ENCODE measurements at regions not wholly inside any gene's neighbourhood (a gene's known extent, or its start where the extent isn't known, plus 50 kb on each side); places are given as distances from the start of the nearest gene placed in this dataset.

- POLR2A ChIA-PET: interaction anchor here (0.6 kb wide), 1 partner anchor 43 kb away, joined by 3 read pairs; no protein-coding TSS in a partner anchor
- no peak overlapping the region for H3K4me3 Mint-ChIP-seq
- no peak for ATAC-seq
- DNase-seq: no peak
- no peaks in the 10 kb centered on the region for H3K9me3 Mint-ChIP-seq (ENCODE audit: low read depth)
- H3K4me1 Mint-ChIP-seq: no peaks in the 10 kb centered on the region
- CTCF ChIA-PET: interaction anchor here (1.5 kb wide), 1 partner anchor 41 kb away, joined by 5 read pairs; no protein-coding TSS in a partner anchor
- H3K27ac Mint-ChIP-seq: no peak overlapping the region
- intact Hi-C loops (cut with DNase I, micrococcal nuclease): no loop called here
- H3K36me3 Mint-ChIP-seq (ENCODE audit: low read depth): no peaks in the 10 kb centered on the region
- peaks cover 15% of the 10 kb centered on the region for H3K27me3 Mint-ChIP-seq
These were observed 80.5 kb upstream of the CYP1B1 start for GRCh38 chr2:38156436-38156835.

- DNase-seq (no peak), ATAC-seq (no peak)
- ChIA-PET POLR2A (no interaction called here), CTCF (no interaction called here)
- intact Hi-C loops (cut with DNase I, micrococcal nuclease): no loop called here
- Mint-ChIP-seq H3K9me3 (ENCODE audit: low read depth) (no peaks in the 10 kb centered on the region), H3K4me3 (no peak overlapping the region), H3K27ac (no peak overlapping the region), H3K27me3 (peaks cover 18% of the 10 kb centered on the region), H3K36me3 (ENCODE audit: low read depth) (no peaks in the 10 kb centered on the region), H3K4me1 (no peaks in the 10 kb centered on the region)
These were observed 79.1 kb upstream of the CYP1B1 start for GRCh38 chr2:38155015-38155414.

GRCh38 chr2:38154395-38154794, 78.4 kb upstream of the CYP1B1 start:
- DNase-seq: no peak
- intact Hi-C loops (cut with DNase I, micrococcal nuclease): no loop called here
- Mint-ChIP-seq H3K9me3 (ENCODE audit: low read depth) (no peaks in the 10 kb centered on the region), H3K4me1 (no peaks in the 10 kb centered on the region), H3K4me3 (no peak overlapping the region), H3K36me3 (ENCODE audit: low read depth) (no peaks in the 10 kb centered on the region), H3K27me3 (peaks cover 18% of the 10 kb centered on the region), H3K27ac (no peak overlapping the region)
- ChIA-PET CTCF (no interaction called here), POLR2A (no interaction called here)
- no peak for ATAC-seq

GRCh38 chr2:38153476-38154135, 77.7 kb upstream of the CYP1B1 start:
- peaks cover 16% of the 10 kb centered on the region for H3K27me3 Mint-ChIP-seq
- intact Hi-C loops (cut with DNase I, micrococcal nuclease): no loop called here
- CTCF ChIA-PET: no interaction called here

GRCh38 chr2:38152913-38153312, 77.0 kb upstream of the CYP1B1 start:
- ATAC-seq: no peak
- no peak for DNase-seq
- H3K9me3 Mint-ChIP-seq (ENCODE audit: low read depth): no peaks in the 10 kb centered on the region
- no peaks in the 10 kb centered on the region for H3K4me1 Mint-ChIP-seq
- H3K27me3 Mint-ChIP-seq: peaks cover 15% of the 10 kb centered on the region
- no peaks in the 10 kb centered on the region for H3K36me3 Mint-ChIP-seq (ENCODE audit: low read depth)
- ChIA-PET POLR2A (no interaction called here), CTCF (interaction anchor here (0.7 kb wide), 1 partner anchor 29 kb away, joined by 3 read pairs; no protein-coding TSS in a partner anchor)
- H3K27ac Mint-ChIP-seq: no peak overlapping the region
- intact Hi-C loops (cut with DNase I, micrococcal nuclease): no loop called here
- H3K4me3 Mint-ChIP-seq: no peak overlapping the region

More at GRCh38 chr2:38153476-38154135, 77.7 kb upstream of the CYP1B1 start:
- Mint-ChIP-seq H3K27ac (no peak overlapping the region), H3K4me3 (no peak overlapping the region), H3K36me3 (ENCODE audit: low read depth) (no peaks in the 10 kb centered on the region), H3K9me3 (ENCODE audit: low read depth) (no peaks in the 10 kb centered on the region), H3K4me1 (no peaks in the 10 kb centered on the region)
- DNase-seq (no peak), ATAC-seq (no peak)
- POLR2A ChIA-PET: no interaction called here

- no peak overlapping the region for H3K4me3 Mint-ChIP-seq
- ChIA-PET POLR2A (no interaction called here), CTCF (interaction anchor here (0.7 kb wide), 1 partner anchor 14 kb away, joined by 3 read pairs; no protein-coding TSS in a partner anchor)
- ATAC-seq (no peak), DNase-seq (no peak)
- H3K27ac Mint-ChIP-seq: no peak overlapping the region
- no peaks in the 10 kb centered on the region for H3K9me3 Mint-ChIP-seq (ENCODE audit: low read depth)
- intact Hi-C loops (cut with DNase I, micrococcal nuclease): no loop called here
- peaks cover 3% of the 10 kb centered on the region for H3K4me1 Mint-ChIP-seq
- no peaks in the 10 kb centered on the region for H3K36me3 Mint-ChIP-seq (ENCODE audit: low read depth)
- peaks cover 15% of the 10 kb centered on the region for H3K27me3 Mint-ChIP-seq
These were observed 76.1 kb upstream of the CYP1B1 start for GRCh38 chr2:38152035-38152434.

GRCh38 chr2:38149531-38149930, 73.6 kb upstream of the CYP1B1 start:
- intact Hi-C loops (cut with DNase I, micrococcal nuclease): no loop called here
- Mint-ChIP-seq H3K4me3 (no peak overlapping the region), H3K4me1 (peaks cover 13% of the 10 kb centered on the region), H3K9me3 (ENCODE audit: low read depth) (no peaks in the 10 kb centered on the region), H3K36me3 (ENCODE audit: low read depth) (no peaks in the 10 kb centered on the region), H3K27me3 (peaks cover 11% of the 10 kb centered on the region), H3K27ac (no peak overlapping the region)
- ATAC-seq: no peak
- no peak for DNase-seq
- ChIA-PET POLR2A (no interaction called here), CTCF (no interaction called here)

GRCh38 chr2:38148501-38148900, 72.5 kb upstream of the CYP1B1 start:
- intact Hi-C loops (cut with DNase I, micrococcal nuclease): no loop called here
- peaks cover 13% of the 10 kb centered on the region for H3K4me1 Mint-ChIP-seq
- DNase-seq: no peak
- H3K27ac Mint-ChIP-seq: no peak overlapping the region
- POLR2A ChIA-PET: interaction anchor here (0.5 kb wide), 1 partner anchor 561 kb away, joined by 6 read pairs; no protein-coding TSS in a partner anchor
- CTCF ChIA-PET: interaction anchor here (1.2 to 1.5 kb wide), 2 partner anchors 55 to 126 kb away, joined by 3 to 5 read pairs; no protein-coding TSS in a partner anchor
- no peak for ATAC-seq
- H3K36me3 Mint-ChIP-seq (ENCODE audit: low read depth): no peaks in the 10 kb centered on the region
- no peak overlapping the region for H3K4me3 Mint-ChIP-seq
- H3K9me3 Mint-ChIP-seq (ENCODE audit: low read depth): no peaks in the 10 kb centered on the region
- peaks cover 4% of the 10 kb centered on the region for H3K27me3 Mint-ChIP-seq

- peaks cover 5% of the 10 kb centered on the region for H3K27me3 Mint-ChIP-seq
- ATAC-seq: no peak
- POLR2A ChIA-PET: no interaction called here
- H3K9me3 Mint-ChIP-seq (ENCODE audit: low read depth): no peaks in the 10 kb centered on the region
- H3K4me1 Mint-ChIP-seq: peaks cover 13% of the 10 kb centered on the region
- DNase-seq: no peak
- no peak overlapping the region for H3K27ac Mint-ChIP-seq
- CTCF ChIA-PET: interaction anchor here (1.2 to 1.5 kb wide), 2 partner anchors 54 to 127 kb away, joined by 3 to 5 read pairs; no protein-coding TSS in a partner anchor
- H3K36me3 Mint-ChIP-seq (ENCODE audit: low read depth): no peaks in the 10 kb centered on the region
- H3K4me3 Mint-ChIP-seq: no peak overlapping the region
- intact Hi-C loops (cut with DNase I, micrococcal nuclease): no loop called here
These were observed 71.6 kb upstream of the CYP1B1 start for GRCh38 chr2:38147333-38148121.

- H3K36me3 Mint-ChIP-seq (ENCODE audit: low read depth): no peaks in the 10 kb centered on the region
- ATAC-seq: peak; percentile 65
- peaks cover 13% of the 10 kb centered on the region for H3K4me1 Mint-ChIP-seq
- DNase-seq: peak; percentile 11
- intact Hi-C loops (cut with DNase I, micrococcal nuclease): no loop called here
- H3K27me3 Mint-ChIP-seq: peaks cover 6% of the 10 kb centered on the region
- H3K9me3 Mint-ChIP-seq (ENCODE audit: low read depth): no peaks in the 10 kb centered on the region
- POLR2A ChIA-PET: no interaction called here
- no peak overlapping the region for H3K27ac Mint-ChIP-seq
- H3K4me3 Mint-ChIP-seq: no peak overlapping the region
- CTCF ChIA-PET: interaction anchor here (1.5 kb wide), 1 partner anchor 128 kb away, joined by 5 read pairs; no protein-coding TSS in a partner anchor
These were observed 71.0 kb upstream of the CYP1B1 start for GRCh38 chr2:38146907-38147307.

- POLR2A ChIA-PET: no interaction called here
- Mint-ChIP-seq H3K9me3 (ENCODE audit: low read depth) (no peaks in the 10 kb centered on the region), H3K4me3 (no peak overlapping the region), H3K27me3 (peaks cover 9% of the 10 kb centered on the region), H3K4me1 (peaks cover 13% of the 10 kb centered on the region), H3K36me3 (ENCODE audit: low read depth) (no peaks in the 10 kb centered on the region), H3K27ac (no peak overlapping the region)
- ATAC-seq: peak; percentile 61
- intact Hi-C loops (cut with DNase I, micrococcal nuclease): no loop called here
- CTCF ChIA-PET: no interaction called here
- DNase-seq: peak; percentile 26
These were observed 70.4 kb upstream of the CYP1B1 start for GRCh38 chr2:38146275-38146906.

Measured in activated CD4-positive, alpha-beta T cell treated with anti-CD3 and anti-CD28 coated beads for 36 hours (primary cell).